Epithelial cell of proximal tubule (primary cell): ENCODE measurements at regions not wholly inside any gene's neighbourhood (a gene's known extent, or its start where the extent isn't known, plus 50 kb on each side); places are given as distances from the start of the nearest gene placed in this dataset.

ENCODE experiments used
- DNase-seq: peaks from one replicate; pipeline ENCODE4 v3.0.0-alpha.2; 2011; ENCODE audit warnings: low read depth
- H3K4me3 ChIP-seq: 2 replicates; pipeline ENCODE4 v1.5.1; 2011; ENCODE audit warnings: low read depth, mild to moderate bottlenecking, low read length
- CTCF ChIP-seq: conservative IDR thresholded peaks from 2 replicates; pipeline ENCODE4 v1.5.1; 2012; ENCODE audit warnings: low read depth, mild to moderate bottlenecking, low read length

GRCh38 chr2:81876624-81877023 lies 1572.1 kb upstream of the LRRTM1 start:
- TF ChIP-seq CTCF: no peak
- no peak for DNase-seq
- no peak overlapping the region for H3K4me3 ChIP-seq

GRCh38 chr2:81872006-81872405 lies 1567.5 kb upstream of the LRRTM1 start:
- no peak for DNase-seq
- no peak overlapping the region for H3K4me3 ChIP-seq
- TF ChIP-seq CTCF: no peak

- DNase-seq: no peak
- H3K4me3 ChIP-seq: no peak overlapping the region
Measured at GRCh38 chr2:81870119-81870518, 1565.6 kb upstream of the LRRTM1 start.

GRCh38 chr2:81858998-81859397 lies 1554.4 kb upstream of the LRRTM1 start:
- TF ChIP-seq CTCF: no peak
- no peak overlapping the region for H3K4me3 ChIP-seq
- no peak for DNase-seq

More at GRCh38 chr2:81870119-81870518, 1565.6 kb upstream of the LRRTM1 start:
- TF ChIP-seq CTCF: no peak

- no peak for TF ChIP-seq CTCF
- DNase-seq: no peak
- H3K4me3 ChIP-seq: no peak overlapping the region
Measured at GRCh38 chr2:81853341-81853740, 1548.8 kb upstream of the LRRTM1 start.

- DNase-seq: no peak
- no peak for TF ChIP-seq CTCF
- H3K4me3 ChIP-seq: no peak overlapping the region
Measured at GRCh38 chr2:81852651-81853050, 1548.1 kb upstream of the LRRTM1 start.

- no peak for DNase-seq
- no peak overlapping the region for H3K4me3 ChIP-seq
- no peak for TF ChIP-seq CTCF
Measured at GRCh38 chr2:81839780-81840179, 1535.2 kb upstream of the LRRTM1 start.
